ENCODE measurements at regions not wholly inside any gene's neighbourhood (a gene's known extent, or its start where the extent isn't known, plus 50 kb on each side); places are given as distances from the start of the nearest gene placed in this dataset.

GRCh38 chr17:79211061-79211770 lies 136.6 kb downstream of the ENGASE start:
- Histone ChIP-seq H3K9me3 (no peaks in the 10 kb centered on the region), H3K27ac (no peak overlapping the region), H3K4me3 (no peak overlapping the region), H3K27me3 (peaks cover 0 to 49% of the 10 kb centered on the region in 2 donors), H3K36me3 (no peaks in the 10 kb centered on the region), H3K4me1 (no peaks in the 10 kb centered on the region)
- no peak for TF ChIP-seq EP300 (IDR thresholded peaks at IDR 0.05)
- no peak for TF ChIP-seq POLR2A (IDR thresholded peaks at IDR 0.05)
- no peak for TF ChIP-seq CTCF (IDR thresholded peaks at IDR 0.05)
- DNase-seq (ENCODE audit: low spot score in 2 of 2): no peak
- 71 to 75% methylated on average over 27 to 28 of the region's 28 CpGs for WGBS, 2 donors

- WGBS, 2 donors: 81 to 82% methylated on average over 8 to 10 of the region's 10 CpGs
- no peaks in the 10 kb centered on the region for H3K36me3 ChIP-seq
Observed at GRCh38 chr17:79210638-79211037, 136.0 kb downstream of the ENGASE start.

GRCh38 chr17:79207960-79208359 lies 133.3 kb downstream of the ENGASE start:
- no peak for TF ChIP-seq CTCF (IDR thresholded peaks at IDR 0.05)
- no peak for TF ChIP-seq EP300 (IDR thresholded peaks at IDR 0.05)
- TF ChIP-seq POLR2A (IDR thresholded peaks at IDR 0.05): no peak
- Histone ChIP-seq H3K4me1 (no peaks in the 10 kb centered on the region), H3K4me3 (no peak overlapping the region), H3K27me3 (peaks cover 0 to 24% of the 10 kb centered on the region in 2 donors), H3K27ac (no peak overlapping the region), H3K36me3 (no peaks in the 10 kb centered on the region), H3K9me3 (peaks cover 0 to 4% (median 0%) of the 10 kb centered on the region in 4 donors)
- WGBS, 2 donors: 37 to 38% methylated on average over 12 of the region's 13 CpGs
- DNase-seq (ENCODE audit: low spot score in 2 of 2): no peak

More at GRCh38 chr17:79210638-79211037, 136.0 kb downstream of the ENGASE start:
- TF ChIP-seq CTCF (IDR thresholded peaks at IDR 0.05): no peak
- TF ChIP-seq POLR2A (IDR thresholded peaks at IDR 0.05): no peak
- no peak for TF ChIP-seq EP300 (IDR thresholded peaks at IDR 0.05)
- Histone ChIP-seq H3K4me1 (no peaks in the 10 kb centered on the region), H3K27me3 (peaks cover 0 to 44% of the 10 kb centered on the region in 2 donors), H3K4me3 (no peak overlapping the region), H3K9me3 (no peaks in the 10 kb centered on the region), H3K27ac (no peak overlapping the region)
- no peak for DNase-seq (ENCODE audit: low spot score in 2 of 2)

GRCh38 chr17:79205688-79206205 lies 131.1 kb downstream of the ENGASE start:
- H3K9me3 ChIP-seq: peaks cover 0 to 4% (median 0%) of the 10 kb centered on the region in 4 donors
- no peak overlapping the region for H3K4me3 ChIP-seq
- TF ChIP-seq CTCF (IDR thresholded peaks at IDR 0.05): no peak
- TF ChIP-seq EP300 (IDR thresholded peaks at IDR 0.05): no peak
- TF ChIP-seq POLR2A (IDR thresholded peaks at IDR 0.05): no peak
- WGBS, 2 donors: 48 to 56% methylated on average over 6 of the region's 6 CpGs
- H3K27me3 ChIP-seq: peaks cover 0 to 12% of the 10 kb centered on the region in 2 donors
- DNase-seq (ENCODE audit: low spot score in 2 of 2): no peak
- no peaks in the 10 kb centered on the region for H3K4me1 ChIP-seq
- no peak overlapping the region for H3K27ac ChIP-seq
- no peaks in the 10 kb centered on the region for H3K36me3 ChIP-seq

- no peak for DNase-seq (ENCODE audit: low spot score in 2 of 2)
- Histone ChIP-seq H3K36me3 (no peaks in the 10 kb centered on the region), H3K27me3 (peaks cover 0 to 10% of the 10 kb centered on the region in 2 donors), H3K4me3 (no peak overlapping the region), H3K4me1 (no peaks in the 10 kb centered on the region), H3K9me3 (peaks cover 0 to 4% (median 0%) of the 10 kb centered on the region in 4 donors), H3K27ac (no peak overlapping the region)
- WGBS, 2 donors: 94 to 95% methylated on average over 20 of the region's 20 CpGs
- TF ChIP-seq CTCF (IDR thresholded peaks at IDR 0.05): no peak
- TF ChIP-seq EP300 (IDR thresholded peaks at IDR 0.05): no peak
- TF ChIP-seq POLR2A (IDR thresholded peaks at IDR 0.05): no peak
Observed at GRCh38 chr17:79204261-79204660, 129.6 kb downstream of the ENGASE start.

Data from tibial nerve (tissue), 4 donors.